CD4-positive, alpha-beta T cell treated with Interleukin-17A for 1 hour (primary cell): ENCODE measurements at regions not wholly inside any gene's neighbourhood (a gene's known extent, or its start where the extent isn't known, plus 50 kb on each side); places are given as distances from the start of the nearest gene placed in this dataset.

ENCODE experiments used
- DNase-seq: peaks from one replicate; pipeline ENCODE4 v3.0.0-alpha.2; 2020

DNA sequence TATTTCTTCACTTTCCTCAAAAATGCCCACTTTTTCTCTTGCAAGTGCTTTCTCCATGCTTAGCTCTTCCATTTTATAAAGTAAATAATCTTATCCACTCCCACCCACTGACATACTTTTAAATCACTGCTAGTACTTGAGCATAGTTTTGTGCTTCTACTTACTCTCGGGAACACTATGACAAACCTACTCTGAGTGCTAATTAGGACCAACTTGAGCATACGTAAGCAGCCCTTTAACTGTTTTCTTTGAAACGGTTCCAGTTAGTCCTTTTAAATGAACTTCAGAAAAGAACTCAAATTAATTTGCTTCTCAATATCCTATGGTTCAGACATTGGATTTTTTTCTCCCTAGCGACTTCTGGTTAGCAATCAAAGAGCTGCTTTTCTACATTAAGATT is 280.0 kb upstream of the SOX2 start:
- DNase-seq, result no peak

GRCh38 chr3:181425074-181425473 is 286.7 kb upstream of the SOX2 start:
- no peak for DNase-seq

- no peak for DNase-seq
Observed at GRCh38 chr3:181418233-181418632, 293.5 kb upstream of the SOX2 start.

- DNase-seq, result no peak
Observed at GRCh38 chr3:181417748-181418147, 294.0 kb upstream of the SOX2 start.

DNA sequence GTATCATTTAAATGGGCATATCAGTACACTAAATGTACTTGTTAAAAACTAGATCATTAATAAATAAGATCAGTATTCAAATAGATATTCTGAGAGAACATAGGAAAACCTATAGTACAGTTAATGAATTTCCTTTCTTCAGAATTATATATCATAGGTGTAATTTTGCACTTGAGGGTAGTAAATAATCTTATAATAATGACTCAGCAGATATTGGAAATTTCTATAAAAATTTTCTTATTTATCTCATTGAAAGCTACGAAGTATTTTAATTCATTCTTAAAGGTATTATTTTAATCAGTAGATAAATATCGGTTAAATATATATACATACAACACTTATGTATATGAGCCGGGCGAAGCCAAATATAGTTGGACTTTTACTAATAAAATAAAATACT is 300.9 kb upstream of the SOX2 start:
- DNase-seq, result no peak

GRCh38 chr3:181403876-181404660 is 307.7 kb upstream of the SOX2 start:
- no peak for DNase-seq

DNA sequence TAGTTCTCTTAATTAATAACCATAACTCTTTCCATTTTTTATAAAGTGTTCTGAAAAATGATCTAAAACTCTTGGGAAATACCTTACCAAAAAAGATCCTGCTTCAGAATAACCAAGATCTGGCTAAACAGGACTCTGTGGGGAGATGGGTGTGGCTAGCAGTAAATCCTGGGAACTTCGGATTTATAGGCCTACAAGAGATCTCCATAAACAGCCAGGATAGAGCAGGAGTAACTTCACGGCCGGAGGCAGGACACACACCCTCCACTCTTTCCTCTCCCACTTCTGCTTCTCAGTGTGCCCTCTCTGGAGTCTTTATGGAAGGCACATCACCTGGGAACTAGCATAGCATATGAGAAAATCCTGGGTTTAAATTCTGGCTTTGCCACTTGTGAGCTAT is 309.4 kb upstream of the SOX2 start:
- DNase-seq, result no peak

- no peak for DNase-seq
Observed at GRCh38 chr3:181384970-181385369, 326.8 kb upstream of the SOX2 start.

- DNase-seq, result no peak
Observed at GRCh38 chr3:181383760-181384159, 328.0 kb upstream of the SOX2 start.

DNA sequence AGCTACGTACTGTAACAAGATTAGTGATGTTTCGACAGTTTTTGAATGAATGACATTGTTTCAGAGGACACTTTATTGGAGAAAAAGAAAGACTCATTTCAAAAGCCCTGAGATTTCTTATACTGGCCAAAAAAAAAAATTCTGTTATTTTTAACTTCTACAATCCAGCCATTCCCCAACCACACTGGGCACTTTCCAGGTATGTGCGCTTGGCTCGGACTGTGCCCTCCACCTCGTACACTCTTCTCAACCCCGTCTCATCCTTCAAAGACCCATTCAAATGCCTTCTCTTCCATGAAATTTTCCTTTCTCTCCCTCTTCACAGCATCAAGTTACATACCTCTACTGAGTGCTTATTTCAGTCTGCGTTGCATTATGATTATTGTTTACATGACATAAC is 328.5 kb upstream of the SOX2 start:
- DNase-seq, result no peak

- no peak for DNase-seq
Observed at GRCh38 chr3:181382656-181383055, 329.1 kb upstream of the SOX2 start.

DNA sequence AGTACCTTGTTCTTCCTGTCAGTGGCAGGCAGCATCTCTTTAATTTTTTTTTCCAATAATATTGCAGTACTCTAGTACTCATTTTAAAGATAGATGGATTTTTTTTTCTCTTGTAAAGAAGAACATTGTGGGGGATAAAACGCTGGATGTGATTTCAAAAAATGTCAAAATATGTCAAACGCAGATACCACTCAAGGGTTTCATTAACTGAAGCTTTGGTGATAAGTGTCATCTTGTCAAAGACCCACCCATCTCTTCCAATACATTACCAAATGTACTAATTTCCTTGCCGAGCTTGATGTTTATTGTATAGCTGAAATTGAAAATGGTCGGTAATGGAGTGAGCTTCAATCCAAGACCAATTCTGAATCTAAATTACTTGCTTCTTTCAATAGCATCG is 332.4 kb upstream of the SOX2 start:
- no peak for DNase-seq

GRCh38 chr3:181369637-181370036 is 342.1 kb upstream of the SOX2 start:
- DNase-seq, result no peak

GRCh38 chr3:181363231-181363630 is 348.5 kb upstream of the SOX2 start:
- DNase-seq, result no peak

DNA sequence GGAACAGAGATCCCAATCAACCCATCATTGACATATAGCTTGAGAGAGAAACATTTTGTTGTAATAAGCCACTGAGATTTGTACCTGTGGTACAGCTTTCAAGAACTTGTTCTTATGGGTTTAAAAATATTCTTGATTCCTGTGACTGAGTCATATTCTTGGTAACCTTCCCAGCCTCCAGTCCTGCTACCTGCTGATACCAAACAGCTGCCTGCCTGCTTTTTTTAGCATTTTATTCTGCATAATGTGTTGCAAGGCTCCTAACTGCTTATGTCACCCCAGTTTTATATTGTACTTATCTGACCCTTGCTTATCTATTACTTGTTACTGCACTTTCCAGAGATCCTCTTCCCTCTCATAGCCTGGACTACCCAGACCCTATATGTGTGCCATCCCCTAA is 349.3 kb upstream of the SOX2 start:
- DNase-seq, result no peak

- DNase-seq, result no peak
Observed at GRCh38 chr3:181358562-181358961, 353.2 kb upstream of the SOX2 start.

GRCh38 chr3:181358060-181358459 is 353.7 kb upstream of the SOX2 start:
- DNase-seq, result no peak

DNA sequence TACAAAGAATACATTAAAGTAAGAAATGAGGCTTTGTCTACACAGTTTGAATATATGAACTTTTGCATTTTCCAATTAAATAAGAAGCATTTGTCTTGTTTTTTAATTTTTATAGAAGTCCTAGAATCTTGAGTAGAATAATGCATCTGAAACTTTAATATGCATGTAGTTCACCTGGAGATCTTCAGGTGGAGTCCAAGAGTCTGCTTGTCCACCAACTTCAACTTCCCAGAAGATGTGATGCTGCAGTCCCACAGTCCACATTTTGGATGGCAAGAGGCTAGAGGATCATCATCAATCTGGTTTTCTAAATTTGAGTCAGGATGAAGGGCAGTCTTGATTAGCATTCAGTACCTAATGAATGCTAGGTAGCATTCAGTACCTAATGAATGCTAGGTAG is 357.6 kb upstream of the SOX2 start:
- DNase-seq, result no peak

DNA sequence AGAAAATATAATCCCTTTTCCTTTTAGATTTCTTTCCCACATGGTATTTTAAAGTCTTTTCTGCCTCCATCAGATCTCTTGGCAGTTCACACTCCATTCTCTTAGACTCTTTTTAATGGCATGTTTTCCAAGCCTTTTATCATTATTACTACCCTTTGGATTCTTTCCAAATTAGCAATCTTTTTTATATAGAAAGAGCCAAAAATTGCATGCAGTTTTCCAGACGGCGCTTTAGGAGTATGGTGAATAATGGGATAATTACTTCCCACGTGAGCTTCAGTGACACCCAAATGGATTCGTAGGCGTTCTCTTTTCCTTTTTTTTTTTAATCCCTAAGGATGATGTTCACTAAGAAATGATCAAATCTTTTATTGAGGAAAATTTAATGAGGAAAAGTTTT is 354.8 kb upstream of the DNAJC19 start:
- no peak for DNase-seq

GRCh38 chr3:181336597-181336996 is 347.1 kb upstream of the DNAJC19 start:
- DNase-seq, result no peak

GRCh38 chr3:181333394-181333793 is 343.9 kb upstream of the DNAJC19 start:
- no peak for DNase-seq

DNA sequence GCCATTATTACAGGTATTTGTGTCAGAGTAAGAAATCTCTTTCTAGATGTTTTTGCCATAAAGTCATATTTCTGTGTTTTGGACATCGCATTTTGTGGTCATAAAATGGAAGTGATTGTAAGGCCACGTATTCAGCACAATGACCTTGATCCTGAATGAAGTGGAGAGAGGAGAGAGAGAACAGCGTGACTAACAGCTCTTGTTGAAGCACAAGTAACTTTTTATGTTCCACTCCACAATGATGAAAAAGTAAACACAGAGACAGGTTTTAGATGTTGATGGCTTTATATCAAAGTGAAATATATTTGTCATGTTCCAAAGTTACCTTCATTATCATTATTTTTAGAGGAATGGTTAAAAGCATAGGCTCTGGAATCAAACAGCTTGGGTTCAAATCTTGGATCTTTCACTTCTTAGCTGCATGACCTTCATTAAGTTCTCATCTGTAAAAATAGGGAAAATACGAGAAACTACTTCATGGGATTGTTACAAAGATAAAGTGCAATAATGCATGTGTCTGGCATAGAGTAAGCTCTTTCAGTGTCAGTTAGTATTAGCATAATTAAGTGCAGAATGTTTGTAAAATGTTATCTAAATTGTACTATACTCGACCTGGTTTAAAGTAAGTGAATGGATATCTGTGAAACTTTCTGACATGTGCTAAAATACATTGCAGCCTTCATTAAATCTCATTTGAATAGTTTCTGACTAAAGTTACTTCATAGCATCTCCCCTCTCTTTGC is 341.5 kb upstream of the DNAJC19 start:
- no peak for DNase-seq

GRCh38 chr3:181330257-181330656 is 340.7 kb upstream of the DNAJC19 start:
- no peak for DNase-seq

- no peak for DNase-seq
Observed at GRCh38 chr3:181329024-181329423, 339.5 kb upstream of the DNAJC19 start.

GRCh38 chr3:181328346-181328745 is 338.8 kb upstream of the DNAJC19 start:
- DNase-seq, result no peak
